OCI-LY1 (cell line): ENCODE measurements at regions not wholly inside any gene's neighbourhood (a gene's known extent, or its start where the extent isn't known, plus 50 kb on each side); places are given as distances from the start of the nearest gene placed in this dataset.

Experiments
- H2AFZ ChIP-seq: fragments of 200-600 bp; sonication (generic), shearing (Covaris generic); 2 replicates; pipeline ENCODE4 v1.6.0; 2014; ENCODE audit warnings: antibody characterized with exemption, mild to moderate bottlenecking, low read length
- H3F3A ChIP-seq: fragments of 200-600 bp; sonication (generic), shearing (Covaris generic); 2 replicates; pipeline ENCODE4 v1.6.0; 2014; ENCODE audit warnings: mild to moderate bottlenecking, antibody characterized with exemption, low read length, moderate library complexity; ENCODE audit not compliant: insufficient read depth
- H3K27ac ChIP-seq: fragments of 200-600 bp; sonication (generic); 2 replicates; pipeline ENCODE4 v1.5.1; 2014; ENCODE audit warnings: low read length, mixed run types, mild to moderate bottlenecking, low read depth; ENCODE audit not compliant: poor library complexity, severe bottlenecking
- H3K27me3 ChIP-seq: fragments of 200-600 bp; sonication (generic); 2 replicates; pipeline ENCODE4 v1.6.0; 2014; ENCODE audit warnings: antibody characterized with exemption, mild to moderate bottlenecking, low read length, moderate library complexity; ENCODE audit not compliant: insufficient read depth
- H3K36me3 ChIP-seq: fragments of 200-600 bp; sonication (generic); 2 replicates; pipeline ENCODE4 v1.6.1; 2014; ENCODE audit warnings: mild to moderate bottlenecking, antibody characterized with exemption, low read length, moderate library complexity, mixed read lengths; ENCODE audit not compliant: insufficient read depth
- H3K4me1 ChIP-seq: fragments of 200-600 bp; sonication (generic); 2 replicates; pipeline ENCODE4 v1.5.1; 2014; ENCODE audit warnings: mild to moderate bottlenecking, low read length, moderate library complexity; ENCODE audit not compliant: insufficient read depth, severe bottlenecking
- H3K4me2 ChIP-seq: fragments of 200-600 bp; sonication (generic), shearing (Covaris generic); 2 replicates; pipeline ENCODE4 v1.6.1; 2014; ENCODE audit warnings: low read length
- H3K4me3 ChIP-seq: fragments of 200-600 bp; sonication (generic); 2 replicates; pipeline ENCODE4 v1.5.1; 2014; ENCODE audit warnings: low read length, low read depth, mild to moderate bottlenecking, mixed read lengths; ENCODE audit not compliant: poor library complexity, severe bottlenecking
- H3K79me2 ChIP-seq: fragments of 200-600 bp; shearing (Covaris generic); 2 replicates; pipeline ENCODE4 v1.6.1; 2016; ENCODE audit warnings: mixed run types, low read length, mixed read lengths; ENCODE audit not compliant: insufficient read depth
- H3K9ac ChIP-seq: fragments of 200-600 bp; sonication (generic), shearing (Covaris generic); 2 replicates; pipeline ENCODE4 v1.6.1; 2014; ENCODE audit warnings: mild to moderate bottlenecking, low read length, mixed read lengths
- H3K9me2 ChIP-seq: fragments of 200-600 bp; sonication (generic), shearing (Covaris generic); 2 replicates; pipeline ENCODE4 v1.6.1; 2014; ENCODE audit warnings: low read depth, mild to moderate bottlenecking, low read length, mixed read lengths
- H3K9me3 ChIP-seq: fragments of 200-600 bp; shearing (Covaris generic); 2 replicates; pipeline ENCODE4 v1.6.1; 2014; ENCODE audit warnings: low read length, mixed read lengths
- H4K20me1 ChIP-seq: fragments of 200-600 bp; sonication (generic), shearing (Covaris generic); 2 replicates; pipeline ENCODE4 v1.6.0; 2016; ENCODE audit warnings: mild to moderate bottlenecking, low read length; ENCODE audit not compliant: insufficient read depth
- CTCF ChIP-seq: fragments of 200-600 bp; sonication (generic), shearing (Covaris generic); IDR thresholded peaks from 2 replicates; pipeline ENCODE4 v1.5.1; 2017; ENCODE audit warnings: mild to moderate bottlenecking, antibody characterized with exemption, low read length, moderate library complexity, mixed read lengths
- EZH2 ChIP-seq: fragments of 200-600 bp; sonication (generic), shearing (Covaris generic); IDR thresholded peaks from 2 replicates; pipeline ENCODE4 v1.8.0; 2017; ENCODE audit warnings: borderline replicate concordance, mixed run types, mild to moderate bottlenecking, antibody characterized with exemption, low read length, moderate library complexity, mixed read lengths

- Histone ChIP-seq H3K4me3 (no peak overlapping the region), H3K9ac (no peak overlapping the region), H3K27ac (no peak overlapping the region), H3F3A (no peaks in the 10 kb centered on the region), H3K79me2 (no peaks in the 10 kb centered on the region), H3K36me3 (no peaks in the 10 kb centered on the region), H3K27me3 (no peaks in the 10 kb centered on the region; the same call in 1 of the 2 replicates), H2AFZ (no peak overlapping the region), H3K9me2 (no peaks in the 10 kb centered on the region), H4K20me1 (no peaks in the 10 kb centered on the region), H3K9me3 (no peaks in the 10 kb centered on the region), H3K4me1 (no peaks in the 10 kb centered on the region), H3K4me2 (no peak overlapping the region)
- TF ChIP-seq EZH2 = no peak
These were observed 152.7 kb downstream of the MCHR2 start for GRCh38 chr6:99841297-99841696.

- no peak for TF ChIP-seq CTCF
- no peak for TF ChIP-seq EZH2
- no peak overlapping the region for H3K4me3 ChIP-seq
- H3K9ac ChIP-seq = no peak overlapping the region
- H3K4me2 ChIP-seq = no peak overlapping the region
- no peaks in the 10 kb centered on the region for H4K20me1 ChIP-seq
- no peak overlapping the region for H3K27ac ChIP-seq
- no peaks in the 10 kb centered on the region; the same call in 1 of the 2 replicates for H3K27me3 ChIP-seq
- no peaks in the 10 kb centered on the region for H3K9me2 ChIP-seq
- no peak overlapping the region for H2AFZ ChIP-seq
- no peaks in the 10 kb centered on the region for H3K79me2 ChIP-seq
- H3K4me1 ChIP-seq = no peaks in the 10 kb centered on the region
- H3K9me3 ChIP-seq = no peaks in the 10 kb centered on the region
- no peaks in the 10 kb centered on the region for H3K36me3 ChIP-seq
- no peaks in the 10 kb centered on the region for H3F3A ChIP-seq
These were observed 148.0 kb downstream of the MCHR2 start for GRCh38 chr6:99846006-99846405.

- Histone ChIP-seq H3K27ac (no peak overlapping the region), H3K9ac (no peak overlapping the region), H3K27me3 (no peaks in the 10 kb centered on the region), H3K4me3 (no peak overlapping the region), H2AFZ (no peak overlapping the region), H3K9me3 (no peaks in the 10 kb centered on the region), H3K4me1 (no peaks in the 10 kb centered on the region), H3K4me2 (no peak overlapping the region), H4K20me1 (no peaks in the 10 kb centered on the region), H3F3A (no peaks in the 10 kb centered on the region), H3K79me2 (no peaks in the 10 kb centered on the region), H3K36me3 (no peaks in the 10 kb centered on the region), H3K9me2 (no peaks in the 10 kb centered on the region)
- TF ChIP-seq EZH2 (no peak), CTCF (no peak)
These were observed 143.2 kb downstream of the MCHR2 start for GRCh38 chr6:99850841-99851240.

GRCh38 chr6:99852031-99852430 lies 142.0 kb downstream of the MCHR2 start:
- Histone ChIP-seq H3K27ac (no peak overlapping the region), H3K36me3 (no peaks in the 10 kb centered on the region), H3K27me3 (no peaks in the 10 kb centered on the region), H3K9me3 (no peaks in the 10 kb centered on the region), H3K4me2 (no peak overlapping the region), H3K4me3 (no peak overlapping the region), H4K20me1 (no peaks in the 10 kb centered on the region), H3K79me2 (no peaks in the 10 kb centered on the region), H3F3A (no peaks in the 10 kb centered on the region), H3K9ac (no peak overlapping the region), H2AFZ (no peak overlapping the region), H3K4me1 (no peaks in the 10 kb centered on the region), H3K9me2 (no peaks in the 10 kb centered on the region)
- TF ChIP-seq CTCF = no peak
- TF ChIP-seq EZH2 = no peak
